Large intestine (tissue), 3 donors: ENCODE measurements at regions not wholly inside any gene's neighbourhood (a gene's known extent, or its start where the extent isn't known, plus 50 kb on each side); places are given as distances from the start of the nearest gene placed in this dataset.

Experiments
- DNase-seq, 2 donors: peaks; one replicate each; pipeline versions ENCODE4 v3.0.0 to v3.0.0-alpha.2; 2013
- H3K27ac ChIP-seq: one replicate; pipeline ENCODE4 v1.5.1; 2013; ENCODE audit warnings: low read length
- H3K27me3 ChIP-seq: 2 replicates; pipeline ENCODE4 v1.6.1; 2013; ENCODE audit warnings: low read length; ENCODE audit not compliant: control insufficient read depth, insufficient read depth
- H3K36me3 ChIP-seq: 2 replicates; pipeline ENCODE4 v1.6.1; 2013; ENCODE audit warnings: low read length; ENCODE audit not compliant: control insufficient read depth, insufficient read depth
- H3K4me1 ChIP-seq: one replicate; pipeline ENCODE4 v1.6.1; 2013; ENCODE audit warnings: low read length; ENCODE audit not compliant: control insufficient read depth, insufficient read depth
- H3K4me3 ChIP-seq: one replicate; pipeline ENCODE4 v1.5.1; 2013; ENCODE audit warnings: low read length
- H3K9me3 ChIP-seq: one replicate; pipeline ENCODE4 v1.6.1; 2013; ENCODE audit warnings: mild to moderate bottlenecking, low read depth, low read length, moderate library complexity; ENCODE audit not compliant: control insufficient read depth
- WGBS: methylation state at CpG from one replicate; pipeline ENCODE4 v1.1.5; 2013; ENCODE audit warnings: low lambda C conversion rate; ENCODE audit not compliant: insufficient coverage; 5-methylcytosine and 5-hydroxymethylcytosine counted together

- Histone ChIP-seq H3K27me3 (no peaks in the 10 kb centered on the region), H3K27ac (no peak overlapping the region), H3K4me1 (no peaks in the 10 kb centered on the region), H3K4me3 (no peak overlapping the region), H3K36me3 (no peaks in the 10 kb centered on the region), H3K9me3 (no peaks in the 10 kb centered on the region)
- no CpG with 5 or more reads among the region's 2 CpGs for WGBS
- DNase-seq: no peak
Observed at GRCh38 chr9:28848671-28849070, 1275.4 kb upstream of the C9orf72 start.

- Histone ChIP-seq H3K36me3 (no peaks in the 10 kb centered on the region), H3K4me1 (no peaks in the 10 kb centered on the region), H3K27ac (no peak overlapping the region), H3K4me3 (no peak overlapping the region), H3K27me3 (no peaks in the 10 kb centered on the region), H3K9me3 (no peaks in the 10 kb centered on the region)
- WGBS: 50% methylated on average over 1 of the region's 4 CpGs
- DNase-seq: no peak
Observed at GRCh38 chr9:28853477-28853876, 1280.2 kb upstream of the C9orf72 start.

GRCh38 chr9:28866951-28867350, 1293.7 kb upstream of the C9orf72 start:
- DNase-seq: no peak
- no peaks in the 10 kb centered on the region for H3K4me1 ChIP-seq
- no peak overlapping the region for H3K27ac ChIP-seq

GRCh38 chr9:28868228-28868990, 1295.1 kb upstream of the C9orf72 start:
- no peaks in the 10 kb centered on the region for H3K36me3 ChIP-seq
- DNase-seq: no peak
- no peaks in the 10 kb centered on the region for H3K4me1 ChIP-seq
- no peak overlapping the region for H3K4me3 ChIP-seq
- no peaks in the 10 kb centered on the region for H3K9me3 ChIP-seq
- no peak overlapping the region for H3K27ac ChIP-seq
- no peaks in the 10 kb centered on the region for H3K27me3 ChIP-seq
- WGBS: 100% methylated on average over 1 of the region's 2 CpGs

More at GRCh38 chr9:28866951-28867350, 1293.7 kb upstream of the C9orf72 start:
- Histone ChIP-seq H3K36me3 (no peaks in the 10 kb centered on the region), H3K4me3 (no peak overlapping the region), H3K27me3 (no peaks in the 10 kb centered on the region), H3K9me3 (no peaks in the 10 kb centered on the region)

- DNase-seq: no peak
- no peaks in the 10 kb centered on the region for H3K4me1 ChIP-seq
- no peaks in the 10 kb centered on the region for H3K9me3 ChIP-seq
- H3K27me3 ChIP-seq: no peaks in the 10 kb centered on the region
- no peak overlapping the region for H3K4me3 ChIP-seq
- no peak overlapping the region for H3K27ac ChIP-seq
- WGBS: 0% methylated on average over 1 of the region's 1 CpG
- no peaks in the 10 kb centered on the region for H3K36me3 ChIP-seq
Observed at GRCh38 chr9:28882529-28882928, 1309.2 kb upstream of the C9orf72 start.

- Histone ChIP-seq H3K27me3 (no peaks in the 10 kb centered on the region), H3K36me3 (no peaks in the 10 kb centered on the region), H3K9me3 (no peaks in the 10 kb centered on the region), H3K4me3 (no peak overlapping the region), H3K4me1 (no peaks in the 10 kb centered on the region), H3K27ac (no peak overlapping the region)
- WGBS: no CpG with 5 or more reads among the region's 5 CpGs
- no peak for DNase-seq
Observed at GRCh38 chr9:28883234-28883633, 1310.0 kb upstream of the C9orf72 start.

- no peak overlapping the region for H3K27ac ChIP-seq
- H3K36me3 ChIP-seq: no peaks in the 10 kb centered on the region
- no peak overlapping the region for H3K4me3 ChIP-seq
- 85% methylated on average over 2 of the region's 2 CpGs for WGBS
- no peaks in the 10 kb centered on the region for H3K4me1 ChIP-seq
- DNase-seq: no peak
- H3K9me3 ChIP-seq: no peaks in the 10 kb centered on the region
- no peaks in the 10 kb centered on the region for H3K27me3 ChIP-seq
Observed at GRCh38 chr9:28887188-28887884, 1314.1 kb upstream of the C9orf72 start.

GRCh38 chr9:28888806-28889205, 1315.5 kb upstream of the C9orf72 start:
- Histone ChIP-seq H3K4me3 (no peak overlapping the region), H3K27ac (no peak overlapping the region), H3K36me3 (no peaks in the 10 kb centered on the region), H3K27me3 (no peaks in the 10 kb centered on the region), H3K4me1 (no peaks in the 10 kb centered on the region), H3K9me3 (no peaks in the 10 kb centered on the region)
- no peak for DNase-seq
- WGBS: no CpG with 5 or more reads among the region's 1 CpG

- 83% methylated on average over 1 of the region's 1 CpG for WGBS
- H3K4me1 ChIP-seq: no peaks in the 10 kb centered on the region
- DNase-seq: no peak
Observed at GRCh38 chr9:28892538-28892937, 1319.3 kb upstream of the C9orf72 start.

GRCh38 chr9:28899267-28899666, 1326.0 kb upstream of the C9orf72 start:
- Histone ChIP-seq H3K36me3 (no peaks in the 10 kb centered on the region), H3K27ac (no peak overlapping the region), H3K9me3 (peaks cover 3% of the 10 kb centered on the region), H3K27me3 (no peaks in the 10 kb centered on the region), H3K4me1 (no peaks in the 10 kb centered on the region), H3K4me3 (no peak overlapping the region)
- no peak for DNase-seq

More at GRCh38 chr9:28892538-28892937, 1319.3 kb upstream of the C9orf72 start:
- Histone ChIP-seq H3K4me3 (no peak overlapping the region), H3K36me3 (no peaks in the 10 kb centered on the region), H3K9me3 (no peaks in the 10 kb centered on the region), H3K27me3 (no peaks in the 10 kb centered on the region), H3K27ac (no peak overlapping the region)

- no peaks in the 10 kb centered on the region for H3K36me3 ChIP-seq
- DNase-seq: no peak
- WGBS: no CpG with 5 or more reads among the region's 6 CpGs
- no peak overlapping the region for H3K27ac ChIP-seq
- no peak overlapping the region for H3K4me3 ChIP-seq
- H3K9me3 ChIP-seq: peaks cover 3% of the 10 kb centered on the region
- H3K4me1 ChIP-seq: no peaks in the 10 kb centered on the region
- no peaks in the 10 kb centered on the region for H3K27me3 ChIP-seq
Observed at GRCh38 chr9:28899926-28900325, 1326.6 kb upstream of the C9orf72 start.
